GM12878 (cell line): ENCODE measurements at regions not wholly inside any gene's neighbourhood (a gene's known extent, or its start where the extent isn't known, plus 50 kb on each side); places are given as distances from the start of the nearest gene placed in this dataset.

Experiments used
- ATAC-seq: fragments of 200-7000 bp; cut with Tn5 transposase; 3 replicates; pipeline ENCODE4 v1.9.1; 2020; ENCODE audit warnings: mild to moderate bottlenecking, moderate library complexity
- BruUV-seq: library from RNA; stranded (reverse); fragments of 400-500 nt; replicated peaks from 2 replicates; lab custom pipeline; 2021; lab: Mats Ljungman, UMichigan
- CTCF ChIA-PET: fragments of 300-600 bp; sonication (Branson Sonifier 250); formaldehyde crosslinking; extraction: SDS; loops from one replicate; lab custom pipeline; 2021; ENCODE audit warnings: inconsistent platforms; lab: Yijun Ruan, JAX
- POLR2A ChIA-PET: fragments of 350-600 bp; formaldehyde crosslinking; extraction: SDS; loops from one replicate; lab custom pipeline; 2021; ENCODE audit warnings: inconsistent platforms; lab: Charles Lee
- RAD21 ChIA-PET: fragments of 300-600 bp; sonication (Branson Sonifier 250); formaldehyde crosslinking; loops from one replicate; lab custom pipeline; 2023; ENCODE audit warnings: antibody characterized with exemption; ENCODE audit not compliant: unreplicated experiment; lab: Charles Lee
- SMC1A ChIA-PET: fragments of 300-600 bp; sonication (Branson Sonifier 250); formaldehyde crosslinking; loops from one replicate; lab custom pipeline; 2023; ENCODE audit not compliant: unreplicated experiment, uncharacterized antibody; lab: Charles Lee
- DNase-seq: peaks from one replicate; pipeline ENCODE4 v3.0.0-alpha.2; 2011; ENCODE audit warnings: low read depth, low spot score
- FAIRE-seq: peaks from 3 replicates; lab custom pipeline; 2011; peaks lifted over from hg19 to GRCh38; lab: Jason Lieb, UNC
- H2AFZ ChIP-seq: 2 replicates; pipeline ENCODE4 v1.6.0; 2011; ENCODE audit warnings: low read depth, low read length, control low read depth; ENCODE audit not compliant: control insufficient read depth
- H3K27ac ChIP-seq: 2 replicates; pipeline ENCODE4 v1.5.1; 2011; ENCODE audit warnings: control low read depth; ENCODE audit not compliant: control insufficient read depth, insufficient read depth
- H3K27me3 ChIP-seq, 2 experiments: replicated peaks in 1 of 2; 2 replicates each; pipeline versions ENCODE4 v1.6.0 to v1.6.1; 2011; ENCODE audit warnings: low read length in 1 of 2; ENCODE audit not compliant: control insufficient read depth in 2 of 2, insufficient read depth in 2 of 2
- H3K36me3 ChIP-seq, 2 experiments: 2 replicates each; pipeline ENCODE4 v1.5.1; 2011; ENCODE audit warnings: low read length in 1 of 2; ENCODE audit not compliant: control insufficient read depth in 2 of 2, insufficient read depth in 2 of 2
- H3K4me1 ChIP-seq: 2 replicates; pipeline ENCODE4 v1.6.1; 2011; ENCODE audit warnings: mild to moderate bottlenecking, low read length, moderate library complexity, mixed read lengths; ENCODE audit not compliant: control insufficient read depth, insufficient read depth
- H3K4me2 ChIP-seq: 2 replicates; pipeline ENCODE4 v1.6.0; 2011; ENCODE audit warnings: control low read depth; ENCODE audit not compliant: control insufficient read depth, insufficient read depth
- H3K4me3 ChIP-seq: fragments of 200-600 bp; sonication (generic); 2 replicates; pipeline ENCODE4 v1.5.1; 2016
- H3K79me2 ChIP-seq: 2 replicates; pipeline ENCODE4 v1.6.0; 2011; ENCODE audit warnings: low read length; ENCODE audit not compliant: control insufficient read depth, insufficient read depth
- H3K9ac ChIP-seq: 2 replicates; pipeline ENCODE4 v1.8.0; 2011; ENCODE audit warnings: low read length, control low read depth, mixed read lengths; ENCODE audit not compliant: control insufficient read depth, insufficient read depth
- H3K9me3 ChIP-seq: replicated peaks from 3 replicates; pipeline ENCODE4 v1.5.1; 2011; ENCODE audit warnings: mild to moderate bottlenecking, low read length; ENCODE audit not compliant: control insufficient read depth, insufficient read depth
- H4K20me1 ChIP-seq: 2 replicates; pipeline ENCODE4 v1.6.0; 2011; ENCODE audit not compliant: control insufficient read depth, insufficient read depth
- BCL11A ChIP-seq: IDR thresholded peaks from 2 replicates; pipeline ENCODE4 v1.6.1; 2011; ENCODE audit warnings: low read depth, low read length
- BHLHE40 ChIP-seq, 2 experiments: fragments of 450-650 bp in 1 of 2; IDR thresholded peaks; 2 replicates each; pipeline ENCODE4 v1.6.1; 2011 to 2017; ENCODE audit warnings: low read depth in 2 of 2, borderline replicate concordance in 1 of 2, improper control_type of control experiment in 1 of 2, low read length in 1 of 2, mild to moderate bottlenecking in 1 of 2
- CHD1 ChIP-seq: IDR thresholded peaks from 2 replicates; pipeline ENCODE4 v1.6.1; 2012; ENCODE audit warnings: low read depth, low read length, improper control_type of control experiment
- CREB1 ChIP-seq: IDR thresholded peaks from 2 replicates; pipeline ENCODE4 v1.6.1; 2012; ENCODE audit warnings: low read depth, mild to moderate bottlenecking, inconsistent platforms
- ESRRA ChIP-seq: IDR thresholded peaks from 2 replicates; pipeline ENCODE4 v1.6.1; 2012; ENCODE audit warnings: mild to moderate bottlenecking, low read length, improper control_type of control experiment
- GABPA ChIP-seq: IDR thresholded peaks from 2 replicates; pipeline ENCODE4 v1.6.1; 2014; ENCODE audit warnings: antibody characterized with exemption, low read depth, mild to moderate bottlenecking, inconsistent platforms
- JUNB ChIP-seq: IDR thresholded peaks from 2 replicates; pipeline ENCODE4 v1.6.1; 2016; ENCODE audit warnings: antibody characterized with exemption, mild to moderate bottlenecking
- MEF2B ChIP-seq: fragments of 450-650 bp; IDR thresholded peaks from 2 replicates; pipeline ENCODE4 v1.6.1; 2018; ENCODE audit warnings: mild to moderate bottlenecking, moderate library complexity; ENCODE audit not compliant: partially characterized antibody, poor library complexity, severe bottlenecking
- NKRF ChIP-seq: fragments of 450-650 bp; conservative IDR thresholded peaks from 2 replicates; pipeline ENCODE4 v1.6.1; 2017; ENCODE audit warnings: mild to moderate bottlenecking, moderate library complexity
- RAD51 ChIP-seq: fragments of 450-650 bp; IDR thresholded peaks from 2 replicates; pipeline ENCODE4 v1.6.1; 2016; ENCODE audit warnings: moderate library complexity, mild to moderate bottlenecking, inconsistent platforms
- ZNF24 ChIP-seq: fragments of 450-650 bp; IDR thresholded peaks from 2 replicates; pipeline ENCODE4 v1.6.1; 2017; ENCODE audit warnings: antibody characterized with exemption, mild to moderate bottlenecking
- ZNF274 ChIP-seq: IDR thresholded peaks from one replicate; pipeline ENCODE4 v1.8.0; 2011; ENCODE audit not compliant: insufficient read length, insufficient read depth
- ZNF384 ChIP-seq: IDR thresholded peaks from 2 replicates; pipeline ENCODE4 v1.6.1; 2012; ENCODE audit warnings: low read depth, mild to moderate bottlenecking, low read length, improper control_type of control experiment, borderline replicate concordance
- WGBS: methylation state at CpG from one replicate; pipeline ENCODE4 v1.1.6; 2016; ENCODE audit warnings: low lambda C conversion rate; ENCODE audit not compliant: insufficient replicate concordance, insufficient coverage; ENCODE audit errors: missing lambda C conversion rate; 5-methylcytosine and 5-hydroxymethylcytosine counted together
- in situ Hi-C: fragments of 300-500 bp; cut with MboI; formaldehyde crosslinking; loops from 9 replicates; pipeline ENCODE4 v1.14.3; 2018; ENCODE audit warnings: mixed read lengths
- intact Hi-C: fragments of 100-400 bp; cut with micrococcal nuclease; formaldehyde crosslinking; loops from one replicate; pipeline ENCODE4 v1.14.2; 2022; ENCODE audit not compliant: unreplicated experiment

- H4K20me1 ChIP-seq: no peaks in the 10 kb centered on the region
- no peak overlapping the region for H3K27ac ChIP-seq
- 38% methylated on average over 1 of the region's 1 CpG for WGBS
- FAIRE-seq: no peak
- TF ChIP-seq BHLHE40 (IDR thresholded peaks at IDR 0.05; ENCODE audit: borderline replicate concordance in 1 of 2, low read depth in 2 of 2, low read length in 1 of 2): no peak
- no peak for TF ChIP-seq ZNF274
- no peak for TF ChIP-seq RAD51
- no peak for TF ChIP-seq MEF2B
- no peak for TF ChIP-seq ZNF384
- TF ChIP-seq GABPA: no peak
- TF ChIP-seq CHD1: no peak
- TF ChIP-seq ESRRA: no peak
- TF ChIP-seq CREB1: no peak
- no peak for TF ChIP-seq ZNF24
- TF ChIP-seq JUNB: no peak
- TF ChIP-seq BCL11A: no peak
- TF ChIP-seq NKRF: no peak
- H3K36me3 ChIP-seq: no peaks in the 10 kb centered on the region
- ChIA-PET CTCF (no interaction called here), RAD21 (no interaction called here), POLR2A (no interaction called here), SMC1A (interaction anchor here (0.7 kb wide), 1 partner anchor 11 kb away, joined by 3 read pairs; no protein-coding TSS in a partner anchor)
- no peaks in the 10 kb centered on the region for H3K27me3 ChIP-seq
- no peak for ATAC-seq
- in situ Hi-C loops (no loop called here), intact Hi-C loops (no loop called here)
- H2AFZ ChIP-seq: no peak overlapping the region
- no peaks in the 10 kb centered on the region for H3K4me1 ChIP-seq
- H3K9ac ChIP-seq: no peak overlapping the region
- no peak for DNase-seq
- no peak overlapping the region for H3K4me2 ChIP-seq
- H3K4me3 ChIP-seq: no peak overlapping the region
- no peaks in the 10 kb centered on the region; the same call in 1 of the 3 replicates for H3K9me3 ChIP-seq
- H3K79me2 ChIP-seq: no peaks in the 10 kb centered on the region
- BruUV-seq: no TSS peak
Measured at GRCh38 chr1:244762629-244763028, 72.8 kb upstream of the COX20 start.
